GM21825 (cell line): ENCODE measurements at regions not wholly inside any gene's neighbourhood (a gene's known extent, or its start where the extent isn't known, plus 50 kb on each side); places are given as distances from the start of the nearest gene placed in this dataset.

ENCODE experiments used
- ATAC-seq: cut with Tn5 transposase; IDR thresholded peaks from one replicate; pipeline ENCODE4 v1.9.1; 2021; ENCODE audit warnings: mild to moderate bottlenecking, moderate library complexity; ENCODE audit not compliant: unreplicated experiment

DNA sequence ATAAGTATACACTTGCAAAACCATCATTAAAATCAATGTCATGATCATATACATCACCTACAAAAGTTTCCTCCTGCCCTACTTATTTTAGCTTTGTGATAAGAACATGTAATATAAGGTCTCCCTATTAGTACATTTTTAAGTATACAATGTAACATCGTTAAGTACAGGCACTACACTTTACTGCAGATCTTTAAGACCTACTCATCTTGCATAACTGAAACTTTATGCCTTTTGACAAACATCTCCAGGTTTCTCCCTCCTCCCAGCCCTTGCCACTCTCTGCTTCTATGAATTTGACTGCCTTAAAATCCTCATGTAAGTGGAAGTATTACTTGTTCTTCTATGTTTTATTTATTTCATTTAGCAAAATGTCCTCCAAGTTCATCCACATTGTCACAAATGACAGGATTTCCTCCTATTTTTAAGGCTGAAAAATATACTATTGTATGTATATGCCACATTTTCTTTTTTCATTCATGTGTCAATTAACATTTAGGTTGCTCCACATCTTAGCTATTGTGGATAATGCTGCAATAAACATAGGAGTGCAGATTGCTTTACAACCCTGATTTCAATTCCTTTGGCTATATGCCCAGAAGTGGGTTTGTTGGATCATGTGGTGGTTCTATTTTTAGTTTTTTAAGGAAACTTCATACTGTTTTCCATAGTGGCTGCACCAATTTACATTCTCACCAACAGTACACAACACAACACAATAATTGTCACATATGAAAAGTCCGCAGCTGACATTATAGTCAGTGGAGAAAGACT is 471.1 kb upstream of the ANO3 start:
- ATAC-seq: no peak

GRCh38 chr11:25862159-25862558 is 469.8 kb upstream of the ANO3 start:
- no peak for ATAC-seq

DNA sequence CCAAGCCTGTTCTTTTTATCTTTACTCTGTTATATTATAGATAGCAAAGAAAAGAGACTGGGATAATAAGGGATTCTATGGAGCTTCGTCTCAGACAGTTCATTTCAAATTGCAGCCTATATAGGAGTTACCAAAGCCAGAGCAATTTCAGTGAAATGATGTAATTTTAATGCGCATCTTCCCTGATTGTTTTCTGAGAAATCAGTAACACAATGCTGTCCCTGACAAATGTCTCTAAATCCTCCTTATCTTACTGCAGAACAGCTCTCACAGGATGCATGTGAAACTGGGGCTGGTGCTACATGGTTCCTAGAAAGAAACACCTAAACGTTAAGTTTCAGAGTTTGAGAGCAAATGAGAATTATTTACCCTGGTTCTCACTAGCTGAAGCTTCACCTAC is 467.9 kb upstream of the ANO3 start:
- ATAC-seq: no peak

GRCh38 chr11:25876456-25876965 is 455.4 kb upstream of the ANO3 start:
- ATAC-seq: no peak

DNA sequence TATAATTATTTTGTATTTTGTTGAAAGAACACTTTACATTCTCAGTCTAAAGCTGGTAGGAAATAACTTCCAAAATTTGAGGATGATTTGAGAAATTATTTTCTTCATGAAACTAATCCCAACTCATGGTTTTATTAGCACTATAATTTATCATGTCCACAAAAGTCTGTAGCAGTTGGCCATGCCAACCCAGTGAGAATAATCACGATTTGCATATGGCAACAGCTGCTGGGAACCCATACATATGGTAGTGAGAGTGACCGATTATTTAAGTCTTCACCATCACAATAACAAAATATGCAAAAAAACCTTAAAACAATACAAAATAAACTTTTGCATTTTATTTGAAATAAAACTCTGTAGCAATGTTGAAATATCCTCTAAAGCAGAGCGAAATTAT is 445.9 kb upstream of the ANO3 start:
- no peak for ATAC-seq

- ATAC-seq: no peak
Observed at GRCh38 chr11:25890626-25891260, 441.2 kb upstream of the ANO3 start.

DNA sequence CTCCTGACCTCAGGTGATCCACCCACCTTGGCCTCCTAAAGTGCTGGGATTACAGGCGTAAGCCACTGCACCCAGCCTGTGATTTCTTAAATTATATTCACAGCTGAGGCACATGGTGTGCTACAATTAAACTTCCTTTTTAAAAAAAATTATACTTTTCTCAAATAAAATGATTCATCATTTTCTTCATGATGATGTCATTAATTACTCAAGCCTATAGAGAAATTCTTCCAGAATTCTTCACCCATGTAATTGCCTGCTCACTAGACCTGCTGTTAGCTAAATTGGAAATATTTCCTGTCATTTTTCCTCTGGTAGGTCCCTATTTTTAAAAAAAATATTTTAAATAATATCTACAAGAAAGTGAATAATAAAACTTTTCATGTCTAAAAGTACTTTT is 440.0 kb upstream of the ANO3 start:
- no peak for ATAC-seq

GRCh38 chr11:25899617-25900160 is 432.2 kb upstream of the ANO3 start:
- no peak for ATAC-seq

DNA sequence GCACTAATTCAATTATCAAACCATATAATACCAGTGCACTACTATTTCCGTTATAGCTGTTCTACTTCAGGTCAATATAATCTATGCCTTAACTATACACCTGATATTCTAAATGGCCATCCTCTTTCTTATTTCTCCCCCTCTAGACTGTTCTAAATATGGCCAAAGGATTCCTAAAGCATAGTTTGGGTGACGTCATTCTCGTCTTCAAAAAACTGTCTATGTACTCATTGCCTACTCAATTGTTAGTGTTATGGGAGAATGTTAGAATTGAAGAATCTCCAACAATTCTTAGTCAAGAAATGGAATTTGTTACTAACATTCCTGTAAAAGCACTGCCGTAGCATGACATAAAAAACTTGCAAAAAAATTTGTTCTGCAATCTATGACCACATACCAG is 431.1 kb upstream of the ANO3 start:
- ATAC-seq: no peak

- no peak for ATAC-seq
Observed at GRCh38 chr11:25901415-25901814, 430.5 kb upstream of the ANO3 start.

- ATAC-seq: no peak
Observed at GRCh38 chr11:25902476-25902875, 429.5 kb upstream of the ANO3 start.

GRCh38 chr11:25908726-25909125 is 423.2 kb upstream of the ANO3 start:
- no peak for ATAC-seq

GRCh38 chr11:25910086-25910485 is 421.8 kb upstream of the ANO3 start:
- ATAC-seq: no peak

GRCh38 chr11:25920356-25920755 is 411.6 kb upstream of the ANO3 start:
- ATAC-seq: no peak

- no peak for ATAC-seq
Observed at GRCh38 chr11:25924586-25924985, 407.3 kb upstream of the ANO3 start.

DNA sequence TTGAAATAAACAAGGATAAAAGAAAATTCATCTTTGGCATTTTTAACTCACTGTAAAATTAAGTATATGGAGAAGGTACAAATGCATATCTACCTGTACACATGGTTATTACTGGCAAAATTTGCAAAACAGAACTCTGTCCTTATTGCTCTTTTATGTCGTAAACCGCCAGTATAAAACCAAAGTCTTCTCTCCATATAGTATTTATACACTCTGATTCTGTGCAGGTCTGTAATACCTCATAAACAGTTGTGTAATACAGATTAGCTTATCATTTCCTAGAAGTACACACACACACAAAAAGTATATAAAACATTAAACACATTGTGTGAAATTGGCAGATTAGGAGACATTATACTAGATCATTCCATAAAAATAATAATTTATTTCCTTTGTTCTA is 406.6 kb upstream of the ANO3 start:
- no peak for ATAC-seq

GRCh38 chr11:25927411-25927953 is 404.4 kb upstream of the ANO3 start:
- no peak for ATAC-seq

DNA sequence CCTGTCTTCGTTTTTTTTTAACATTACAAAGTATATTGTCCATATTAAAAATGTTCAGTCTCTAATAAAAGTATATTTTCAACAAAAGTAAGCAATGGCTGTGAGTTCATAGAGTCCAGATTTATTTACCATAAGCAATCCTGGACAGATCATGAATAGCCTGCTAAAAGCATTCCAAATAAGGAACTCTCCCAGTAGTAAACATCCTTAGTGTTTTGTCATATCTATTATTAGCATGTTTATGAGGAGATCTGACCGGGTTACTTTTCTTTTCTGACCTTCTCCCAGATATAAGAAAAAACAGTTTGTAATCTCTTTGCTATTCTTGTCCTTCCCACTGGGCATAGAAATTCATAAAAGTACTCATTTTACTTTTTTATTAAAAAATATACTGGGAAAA is 403.9 kb upstream of the ANO3 start:
- no peak for ATAC-seq

DNA sequence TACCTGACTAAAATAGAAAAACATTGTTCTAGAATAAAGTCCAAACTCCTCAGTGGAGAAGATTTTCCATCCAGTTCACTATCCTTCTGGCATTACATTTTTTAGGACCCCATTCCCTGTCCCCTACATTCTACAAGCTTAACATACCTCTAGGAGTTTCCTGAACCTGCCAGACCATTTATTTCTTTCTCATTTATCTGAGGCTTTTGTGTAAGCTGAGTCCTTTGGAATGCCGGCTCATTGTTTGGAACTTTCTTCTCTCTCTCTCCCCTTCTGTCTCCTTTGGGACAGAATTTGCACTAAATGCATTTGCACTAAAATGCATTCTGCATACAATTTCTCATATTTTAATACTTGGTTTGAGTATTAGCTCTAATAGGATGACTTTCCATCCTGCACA is 393.0 kb upstream of the ANO3 start:
- no peak for ATAC-seq

DNA sequence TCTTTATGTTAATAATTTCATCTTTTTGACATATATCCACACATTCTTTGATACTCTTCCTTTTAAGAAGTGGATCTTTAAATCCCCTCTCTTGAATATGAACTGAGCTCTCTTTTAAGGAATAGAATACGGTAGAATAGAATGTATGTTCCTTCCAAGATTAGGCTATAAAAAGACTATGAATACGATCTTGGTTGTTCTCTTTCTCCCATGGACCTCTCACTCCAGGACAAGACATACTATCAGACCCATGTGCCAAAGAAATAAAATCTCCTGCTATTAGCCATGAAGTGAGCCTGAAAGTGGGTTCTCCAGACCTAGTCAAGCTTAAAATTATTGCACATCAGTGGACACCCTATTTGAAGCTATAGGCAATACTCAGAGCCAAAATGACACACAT is 392.2 kb upstream of the ANO3 start:
- no peak for ATAC-seq

DNA sequence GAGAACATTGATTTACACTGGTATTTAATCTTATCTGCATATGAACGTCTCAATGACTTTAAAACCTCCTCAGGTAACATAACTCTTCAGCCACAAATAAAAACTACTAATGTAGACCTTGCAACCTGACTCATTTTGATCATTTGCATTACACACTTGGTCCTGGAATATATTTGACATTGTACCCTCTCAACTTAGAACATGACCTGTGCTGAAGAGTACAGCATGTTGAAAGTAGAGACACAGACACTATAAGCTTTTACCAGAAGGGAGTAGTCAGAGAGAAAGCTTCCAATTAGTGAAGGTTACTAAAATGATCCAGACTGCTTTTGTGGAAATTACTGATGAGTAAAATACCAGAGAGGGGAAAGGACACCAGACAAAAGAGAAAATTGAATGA is 390.6 kb upstream of the ANO3 start:
- no peak for ATAC-seq

GRCh38 chr11:25943031-25943430 is 388.9 kb upstream of the ANO3 start:
- ATAC-seq: no peak
